Kidney epithelial cell (primary cell): ENCODE measurements at regions not wholly inside any gene's neighbourhood (a gene's known extent, or its start where the extent isn't known, plus 50 kb on each side); places are given as distances from the start of the nearest gene placed in this dataset.

Experiments
- DNase-seq: peaks from one replicate; pipeline ENCODE4 v3.0.0-alpha.2; 2010; ENCODE audit warnings: low read depth
- H3K27me3 ChIP-seq: 2 replicates; pipeline ENCODE4 v1.6.0; 2011; ENCODE audit warnings: low read length; ENCODE audit not compliant: control insufficient read depth, insufficient read depth
- H3K36me3 ChIP-seq: 2 replicates; pipeline ENCODE4 v1.5.1; 2011; ENCODE audit warnings: low read length; ENCODE audit not compliant: control insufficient read depth, insufficient read depth
- H3K4me3 ChIP-seq: 2 replicates; pipeline ENCODE4 v1.5.1; 2011; ENCODE audit warnings: low read depth, mild to moderate bottlenecking, control low read depth, low read length
- CTCF ChIP-seq: IDR thresholded peaks from 2 replicates; pipeline ENCODE4 v1.5.1; 2011; ENCODE audit warnings: mild to moderate bottlenecking, moderate library complexity, low read length, control low read depth, inconsistent platforms; ENCODE audit not compliant: insufficient read depth, poor library complexity, severe bottlenecking

- no peaks in the 10 kb centered on the region for H3K27me3 ChIP-seq
- H3K36me3 ChIP-seq: no peaks in the 10 kb centered on the region
- DNase-seq: no peak
- H3K4me3 ChIP-seq: no peak overlapping the region
- TF ChIP-seq CTCF: no peak
Observed at GRCh38 chr2:156672556-156673332, 236.6 kb downstream of the GPD2 start.

GRCh38 chr2:156673333-156673615 is 237.1 kb downstream of the GPD2 start:
- no peak for DNase-seq
- H3K27me3 ChIP-seq: no peaks in the 10 kb centered on the region
- no peak overlapping the region for H3K4me3 ChIP-seq
- H3K36me3 ChIP-seq: no peaks in the 10 kb centered on the region
- no peak for TF ChIP-seq CTCF

GRCh38 chr2:156673981-156674380 is 237.8 kb downstream of the GPD2 start:
- Histone ChIP-seq H3K27me3 (no peaks in the 10 kb centered on the region), H3K4me3 (no peak overlapping the region), H3K36me3 (no peaks in the 10 kb centered on the region)
- no peak for DNase-seq
- TF ChIP-seq CTCF: no peak

- DNase-seq: no peak
- H3K4me3 ChIP-seq: no peak overlapping the region
- no peak for TF ChIP-seq CTCF
- no peaks in the 10 kb centered on the region for H3K27me3 ChIP-seq
- H3K36me3 ChIP-seq: no peaks in the 10 kb centered on the region
Observed at GRCh38 chr2:156675896-156676295, 239.7 kb downstream of the GPD2 start.

GRCh38 chr2:156679820-156680219 is 243.6 kb downstream of the GPD2 start:
- no peak for DNase-seq
- no peak for TF ChIP-seq CTCF
- Histone ChIP-seq H3K27me3 (no peaks in the 10 kb centered on the region), H3K36me3 (no peaks in the 10 kb centered on the region), H3K4me3 (no peak overlapping the region)

- no peak for DNase-seq
- no peak for TF ChIP-seq CTCF
- Histone ChIP-seq H3K36me3 (no peaks in the 10 kb centered on the region), H3K4me3 (no peak overlapping the region), H3K27me3 (no peaks in the 10 kb centered on the region)
Observed at GRCh38 chr2:156680266-156680665, 244.1 kb downstream of the GPD2 start.
